Daoy (cell line): ENCODE measurements at regions not wholly inside any gene's neighbourhood (a gene's known extent, or its start where the extent isn't known, plus 50 kb on each side); places are given as distances from the start of the nearest gene placed in this dataset.
A peak's percentile ranks its signal among the peaks of the same experiment; 100 is the strongest.

Experiments used
- DNase-seq: peaks from one replicate; pipeline ENCODE4 v3.0.0-alpha.2; 2015; ENCODE audit warnings: low read depth

- no peak for DNase-seq
Observed at GRCh38 chr1:29448456-29449235, 212.3 kb downstream of the PTPRU start.

DNA sequence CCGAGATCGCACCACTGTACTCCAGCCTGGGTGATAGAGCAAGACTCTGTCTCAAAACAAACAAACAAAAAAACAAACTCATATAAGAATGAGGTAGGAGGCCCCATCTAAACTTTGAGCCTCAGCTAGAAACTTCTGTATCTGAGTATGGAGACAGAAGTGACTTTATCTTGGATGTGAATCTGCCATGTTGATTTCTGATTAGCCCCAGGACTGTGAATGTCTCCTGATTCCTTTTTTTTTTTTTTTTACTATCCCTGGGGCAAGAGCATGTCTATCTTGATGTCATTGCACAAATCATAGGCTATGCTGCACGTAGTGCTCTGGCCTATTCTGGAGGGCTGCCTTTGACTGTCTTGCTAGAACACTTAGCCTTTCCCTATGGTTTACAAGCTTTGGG is 211.0 kb downstream of the PTPRU start:
- no peak for DNase-seq

GRCh38 chr1:29444782-29445729 is 208.7 kb downstream of the PTPRU start:
- DNase-seq: no peak

DNA sequence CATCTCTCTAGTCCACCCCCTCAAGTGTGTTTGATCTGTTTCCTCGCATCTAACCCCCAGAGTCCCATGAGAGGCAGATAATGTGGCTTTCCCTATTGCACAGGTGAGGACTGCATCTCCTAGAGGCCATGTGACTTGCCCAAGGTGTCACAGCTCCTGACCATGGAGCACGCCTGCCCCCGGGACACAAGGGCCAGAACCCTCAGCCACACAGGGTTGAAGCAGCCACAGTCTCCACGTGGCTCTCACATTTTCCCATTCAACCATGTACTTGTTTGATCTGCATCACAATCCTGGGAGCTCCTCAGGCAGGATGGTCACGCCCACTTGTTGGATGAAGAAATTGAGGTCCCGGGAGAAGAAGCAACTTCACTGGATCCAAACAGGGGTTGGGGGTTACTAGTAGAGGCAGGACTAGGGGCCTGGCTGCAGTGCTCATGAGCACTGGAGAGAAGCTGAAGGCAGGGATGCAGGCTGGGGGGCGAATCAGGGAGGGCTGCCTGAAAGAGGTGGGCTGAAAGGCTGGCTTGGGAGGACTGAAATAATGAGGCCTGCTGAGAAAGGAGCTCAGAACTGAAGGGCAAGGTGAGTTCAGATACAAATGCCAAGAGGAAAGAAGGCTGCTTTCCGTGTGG is 207.9 kb downstream of the PTPRU start:
- no peak for DNase-seq

- DNase-seq: no peak
Observed at GRCh38 chr1:29441916-29442668, 205.8 kb downstream of the PTPRU start.

- DNase-seq: peak; percentile 23
Observed at GRCh38 chr1:29439615-29440014, 203.3 kb downstream of the PTPRU start.

- DNase-seq: no peak
Observed at GRCh38 chr1:29438991-29439390, 202.7 kb downstream of the PTPRU start.

- DNase-seq: no peak
Observed at GRCh38 chr1:29437946-29438345, 201.6 kb downstream of the PTPRU start.

GRCh38 chr1:29436181-29436785 is 200.0 kb downstream of the PTPRU start:
- no peak for DNase-seq

DNA sequence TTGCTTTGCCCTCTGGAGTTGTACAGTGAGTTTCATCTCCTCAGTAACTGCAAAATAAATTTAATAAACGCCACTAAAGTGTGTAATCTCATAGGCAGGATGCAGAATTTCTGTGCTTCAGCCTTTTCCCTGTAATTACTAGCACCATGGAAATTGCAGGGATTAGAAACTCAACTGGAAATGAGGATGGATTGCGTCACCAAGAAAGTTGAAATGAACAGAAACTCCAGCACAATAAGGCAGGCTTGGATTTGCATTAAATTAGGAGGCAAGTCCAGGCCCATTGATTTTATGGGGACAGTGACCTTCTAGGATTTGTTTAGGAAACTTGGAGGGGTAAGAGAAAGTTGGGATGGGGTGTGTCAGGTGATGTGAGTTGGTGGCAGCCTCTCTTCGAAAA is 197.5 kb downstream of the PTPRU start:
- no peak for DNase-seq

GRCh38 chr1:29431138-29431537 is 194.8 kb downstream of the PTPRU start:
- DNase-seq: no peak

- DNase-seq: no peak
Observed at GRCh38 chr1:29429656-29430055, 193.3 kb downstream of the PTPRU start.

DNA sequence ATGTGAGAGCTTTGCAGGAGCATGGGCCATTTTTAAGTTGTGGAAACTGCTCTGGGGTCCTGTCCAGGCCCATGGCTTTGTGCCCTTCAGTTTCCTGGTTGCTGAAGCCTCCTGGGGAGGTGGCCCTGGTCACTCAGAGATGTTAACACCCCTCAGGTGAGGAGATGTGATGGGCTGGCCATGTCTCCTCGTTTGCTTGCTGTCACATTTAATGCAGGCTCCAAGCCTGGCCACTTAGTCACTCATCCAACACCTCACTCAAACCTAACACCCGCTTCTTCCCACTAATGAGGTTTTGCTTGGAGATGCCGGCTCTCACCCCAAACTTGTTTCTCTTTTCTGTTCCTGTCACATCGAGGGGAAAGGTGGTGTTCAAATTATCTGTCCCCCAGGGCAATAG is 192.7 kb downstream of the PTPRU start:
- no peak for DNase-seq

DNA sequence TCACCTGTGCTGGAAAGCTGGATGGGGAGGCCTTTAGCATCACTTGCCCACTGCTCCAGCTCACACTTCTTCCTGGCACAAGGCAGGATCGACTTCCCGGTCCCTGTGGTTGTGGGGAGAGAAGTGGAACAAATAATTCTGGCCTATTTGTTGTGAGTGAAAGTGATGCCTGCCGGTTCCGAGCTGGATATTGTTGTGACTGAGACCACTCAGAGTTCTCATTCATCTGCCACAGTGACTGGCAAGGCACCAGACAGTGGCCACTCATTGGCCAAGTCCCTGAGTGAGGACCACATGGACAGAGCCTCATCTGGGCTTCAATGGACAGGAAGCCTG is 191.9 kb downstream of the PTPRU start:
- DNase-seq: no peak

DNA sequence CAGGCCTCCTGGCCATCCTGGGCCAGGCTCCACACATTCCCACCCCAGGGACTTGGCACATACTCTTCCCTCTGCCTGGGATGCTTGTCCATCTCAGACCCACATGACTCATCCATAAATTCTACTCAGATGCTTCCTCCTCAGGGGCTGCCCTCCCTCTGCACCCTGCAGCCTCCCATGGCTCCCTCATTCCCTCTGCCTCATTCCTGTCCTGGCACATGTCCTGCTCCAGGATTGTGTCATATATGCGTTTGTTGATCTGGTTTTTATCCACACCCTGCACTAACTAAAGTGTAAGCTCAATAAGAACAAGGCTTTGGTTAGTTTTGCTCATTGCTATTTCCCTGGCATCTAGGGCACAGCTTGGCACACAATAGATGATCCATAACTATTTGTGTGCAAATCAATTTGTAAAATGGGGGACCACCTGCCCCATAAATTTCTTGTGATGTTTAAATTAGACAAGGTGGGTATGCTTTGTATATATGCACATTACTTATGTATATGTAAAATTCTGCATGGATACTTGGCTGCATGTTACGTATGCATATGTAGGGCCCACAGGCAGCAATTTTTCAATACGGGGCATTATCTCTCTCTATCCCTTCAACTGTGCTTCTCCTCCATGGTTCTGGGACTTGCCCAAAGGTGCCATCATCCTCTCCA is 191.4 kb downstream of the PTPRU start:
- DNase-seq: no peak

- no peak for DNase-seq
Observed at GRCh38 chr1:29426701-29427279, 190.5 kb downstream of the PTPRU start.

- DNase-seq: no peak
Observed at GRCh38 chr1:29425631-29426030, 189.3 kb downstream of the PTPRU start.

- no peak for DNase-seq
Observed at GRCh38 chr1:29424266-29424665, 187.9 kb downstream of the PTPRU start.

GRCh38 chr1:29420202-29420601 is 183.9 kb downstream of the PTPRU start:
- no peak for DNase-seq

GRCh38 chr1:29417971-29418370 is 181.6 kb downstream of the PTPRU start:
- DNase-seq: no peak
